AG08395 (cell line): ENCODE measurements at regions not wholly inside any gene's neighbourhood (a gene's known extent, or its start where the extent isn't known, plus 50 kb on each side); places are given as distances from the start of the nearest gene placed in this dataset.
"Not testable (repeated sequence)": the region's sequence is repeated elsewhere in the genome, so short reads cannot be mapped to it uniquely, and the experiment has no call there.

Experiments used
- DNase-seq: peaks from one replicate; pipeline ENCODE4 v3.0.0; 2012; ENCODE audit warnings: mixed read lengths, low spot score

- DNase-seq = no peak
Measured at GRCh38 chr1:112099979-112100378, 110.5 kb upstream of the KCND3 start.

GRCh38 chr1:112105557-112105956 is 116.1 kb upstream of the KCND3 start:
- DNase-seq = no peak

- no peak for DNase-seq
Measured at GRCh38 chr1:112110031-112110430, 120.6 kb upstream of the KCND3 start.

GRCh38 chr1:112111734-112112133 is 122.3 kb upstream of the KCND3 start:
- DNase-seq = no peak

GRCh38 chr1:112114540-112114939 is 125.1 kb upstream of the KCND3 start:
- DNase-seq = no peak

- DNase-seq = no peak
Measured at GRCh38 chr1:112126598-112126997, 137.1 kb upstream of the KCND3 start.

- not testable (repeated sequence) for DNase-seq
Measured at GRCh38 chr1:112127606-112128005, 138.1 kb upstream of the KCND3 start.

GRCh38 chr1:112133487-112133886 is 144.0 kb upstream of the KCND3 start:
- no peak for DNase-seq

GRCh38 chr1:112140743-112141142 is 151.3 kb upstream of the KCND3 start:
- no peak for DNase-seq

GRCh38 chr1:112141301-112141700 is 151.8 kb upstream of the KCND3 start:
- DNase-seq = no peak

GRCh38 chr1:112141923-112142322 is 152.5 kb upstream of the KCND3 start:
- no peak for DNase-seq

GRCh38 chr1:112143871-112144441 is 154.5 kb upstream of the KCND3 start:
- no peak for DNase-seq

- no peak for DNase-seq
Measured at GRCh38 chr1:112144733-112145426, 155.4 kb upstream of the KCND3 start.

- DNase-seq = no peak
Measured at GRCh38 chr1:112146201-112146715, 156.8 kb upstream of the KCND3 start.

GRCh38 chr1:112160214-112160613 is 170.7 kb upstream of the KCND3 start:
- DNase-seq = not testable (repeated sequence)

GRCh38 chr1:112165375-112165774 is 175.9 kb upstream of the KCND3 start:
- DNase-seq = no peak

- no peak for DNase-seq
Measured at GRCh38 chr1:112169517-112169916, 180.0 kb upstream of the KCND3 start.

- peak; percentile 48 for DNase-seq
Measured at GRCh38 chr1:112172294-112172882, 182.9 kb upstream of the KCND3 start.

GRCh38 chr1:112177314-112177713 is 187.8 kb upstream of the KCND3 start:
- no peak for DNase-seq

- DNase-seq = no peak
Measured at GRCh38 chr1:112188611-112189010, 199.1 kb upstream of the KCND3 start.

- no peak for DNase-seq
Measured at GRCh38 chr1:112196008-112196588, 199.9 kb upstream of the CTTNBP2NL start.

- DNase-seq = no peak
Measured at GRCh38 chr1:112196731-112197130, 199.3 kb upstream of the CTTNBP2NL start.

GRCh38 chr1:112209493-112209892 is 186.5 kb upstream of the CTTNBP2NL start:
- no peak for DNase-seq
